ENCODE measurements at regions not wholly inside any gene's neighbourhood (a gene's known extent, or its start where the extent isn't known, plus 50 kb on each side); places are given as distances from the start of the nearest gene placed in this dataset.
A peak's percentile ranks its signal among the peaks of the same experiment; 100 is the strongest.
"Not testable (repeated sequence)": the region's sequence is repeated elsewhere in the genome, so short reads cannot be mapped to it uniquely, and the experiment has no call there.

GRCh38 chr9:135360617-135361016 is 119.0 kb upstream of the PPP1R26 start:
- Histone ChIP-seq H3K27me3 (ENCODE audit: control insufficient read depth, insufficient read depth, low read length) (no peaks in the 10 kb centered on the region), H3K4me3 (ENCODE audit: low read depth, low read length) (no peak overlapping the region), H3K9me3 (ENCODE audit: control insufficient read depth in 2 of 2, low read length in 2 of 2) (no peaks in the 10 kb centered on the region), H3K4me1 (ENCODE audit: control insufficient read depth, insufficient read depth, low read length, poor library complexity, severe bottlenecking) (peaks cover 7% of the 10 kb centered on the region), H3K36me3 (ENCODE audit: control insufficient read depth, insufficient read depth, low read length) (no peaks in the 10 kb centered on the region), H3K27ac (ENCODE audit: insufficient read depth, low read length, poor library complexity, severe bottlenecking) (no peak overlapping the region)
- ATAC-seq (ENCODE audit: low read depth in 2 of 2) (no peak), DNase-seq (no peak)
- Mint-ChIP-seq H3K4me3 (no peak overlapping the region), H3K27me3 (peaks cover 4% of the 10 kb centered on the region), H3K27ac (peak overlapping the region in 1 of 3 donors; percentile 41), H3K9me3 (peaks cover 0 to 5% (median 0%) of the 10 kb centered on the region in 7 donors), H3K36me3 (no peaks in the 10 kb centered on the region), H3K4me1 (peaks cover 0 to 10% (median 5%) of the 10 kb centered on the region in 4 donors)

DNA sequence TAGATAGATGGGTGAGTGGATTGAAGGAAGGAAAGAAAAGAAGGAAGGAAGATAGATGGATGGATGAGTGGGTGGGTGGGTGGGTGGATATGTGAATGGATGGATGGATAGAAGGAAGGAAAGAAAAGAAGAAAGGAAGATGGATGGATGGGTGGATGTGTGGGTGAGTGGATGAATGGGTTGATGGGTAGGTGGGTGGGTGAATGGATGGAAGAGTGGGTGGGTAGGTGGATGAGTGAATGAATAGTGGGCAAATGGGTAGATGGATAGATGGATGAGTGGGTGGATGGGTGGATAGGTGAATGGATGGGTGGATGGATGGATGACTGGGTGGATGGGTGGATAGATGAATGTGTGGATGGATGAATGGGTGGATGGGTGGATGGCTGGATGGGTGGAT is 117.9 kb upstream of the PPP1R26 start:
- H3K4me1 ChIP-seq (ENCODE audit: control insufficient read depth, insufficient read depth, low read length, poor library complexity, severe bottlenecking); H3K36me3 ChIP-seq (ENCODE audit: control insufficient read depth, insufficient read depth, low read length); H3K36me3 Mint-ChIP-seq; H3K4me3 Mint-ChIP-seq; H3K4me3 ChIP-seq (ENCODE audit: low read depth, low read length); H3K27me3 ChIP-seq (ENCODE audit: control insufficient read depth, insufficient read depth, low read length); H3K27ac ChIP-seq (ENCODE audit: insufficient read depth, low read length, poor library complexity, severe bottlenecking); H3K27me3 Mint-ChIP-seq; H3K4me1 Mint-ChIP-seq; H3K9me3 Mint-ChIP-seq; DNase-seq; H3K27ac Mint-ChIP-seq; ATAC-seq (ENCODE audit: low read depth in 2 of 2); H3K9me3 ChIP-seq (ENCODE audit: control insufficient read depth in 2 of 2, low read length in 2 of 2): not testable (repeated sequence)

DNA sequence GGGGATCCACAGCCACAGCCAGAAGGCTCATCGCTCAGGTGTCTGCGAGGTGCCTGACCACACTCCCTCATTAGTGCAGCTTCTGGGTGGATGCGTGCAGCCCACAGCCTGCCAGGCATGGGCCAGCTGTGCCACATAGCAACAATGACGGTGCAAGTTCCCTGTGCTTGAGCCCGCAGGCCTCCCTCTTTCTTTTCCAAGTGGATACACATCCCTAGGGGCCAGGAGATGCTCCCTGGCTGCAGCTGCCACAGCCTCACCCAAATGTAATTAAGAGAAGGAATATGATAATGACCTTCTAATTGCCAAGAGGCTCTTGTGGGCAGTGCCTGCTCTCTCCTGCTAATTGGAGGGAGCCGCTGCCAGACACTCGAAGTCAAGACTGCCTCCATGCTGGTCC is 116.0 kb upstream of the PPP1R26 start:
- Mint-ChIP-seq H3K27me3 (peaks cover 10% of the 10 kb centered on the region), H3K36me3 (no peaks in the 10 kb centered on the region), H3K27ac (no peak overlapping the region), H3K4me1 (peaks cover 0 to 10% (median 5%) of the 10 kb centered on the region in 4 donors), H3K4me3 (no peak overlapping the region), H3K9me3 (peaks cover 0 to 5% (median 0%) of the 10 kb centered on the region in 7 donors)
- Histone ChIP-seq H3K36me3 (ENCODE audit: control insufficient read depth, insufficient read depth, low read length) (no peaks in the 10 kb centered on the region), H3K9me3 (ENCODE audit: control insufficient read depth in 2 of 2, low read length in 2 of 2) (no peaks in the 10 kb centered on the region), H3K27me3 (ENCODE audit: control insufficient read depth, insufficient read depth, low read length) (no peaks in the 10 kb centered on the region), H3K4me3 (ENCODE audit: low read depth, low read length) (no peak overlapping the region), H3K4me1 (ENCODE audit: control insufficient read depth, insufficient read depth, low read length, poor library complexity, severe bottlenecking) (peaks cover 7% of the 10 kb centered on the region), H3K27ac (ENCODE audit: insufficient read depth, low read length, poor library complexity, severe bottlenecking) (no peak overlapping the region)
- ATAC-seq (ENCODE audit: low read depth in 2 of 2): no peak
- DNase-seq: no peak

GRCh38 chr9:135365013-135365768 is 114.4 kb upstream of the PPP1R26 start:
- H3K27ac Mint-ChIP-seq: no peak overlapping the region
- no peak overlapping the region for H3K4me3 Mint-ChIP-seq
- H3K4me1 Mint-ChIP-seq: peaks cover 0 to 8% (median under 1%) of the 10 kb centered on the region in 4 donors
- Histone ChIP-seq H3K36me3 (ENCODE audit: control insufficient read depth, insufficient read depth, low read length) (no peaks in the 10 kb centered on the region), H3K27me3 (ENCODE audit: control insufficient read depth, insufficient read depth, low read length) (no peaks in the 10 kb centered on the region), H3K27ac (ENCODE audit: insufficient read depth, low read length, poor library complexity, severe bottlenecking) (no peak overlapping the region), H3K4me3 (ENCODE audit: low read depth, low read length) (no peak overlapping the region), H3K9me3 (ENCODE audit: control insufficient read depth in 2 of 2, low read length in 2 of 2) (no peaks in the 10 kb centered on the region), H3K4me1 (ENCODE audit: control insufficient read depth, insufficient read depth, low read length, poor library complexity, severe bottlenecking) (peaks cover under 1% of the 10 kb centered on the region)
- no peak for DNase-seq
- H3K27me3 Mint-ChIP-seq: peaks cover 10% of the 10 kb centered on the region
- H3K9me3 Mint-ChIP-seq: peaks cover 0 to 5% (median 0%) of the 10 kb centered on the region in 7 donors
- H3K36me3 Mint-ChIP-seq: no peaks in the 10 kb centered on the region
- ATAC-seq (ENCODE audit: low read depth in 2 of 2): no peak

- H3K4me3 Mint-ChIP-seq: no peak overlapping the region
- no peaks in the 10 kb centered on the region for H3K27me3 ChIP-seq (ENCODE audit: control insufficient read depth, insufficient read depth, low read length)
- H3K4me3 ChIP-seq (ENCODE audit: low read depth, low read length): no peak overlapping the region
- no peaks in the 10 kb centered on the region for H3K4me1 Mint-ChIP-seq
- no peaks in the 10 kb centered on the region for H3K36me3 Mint-ChIP-seq
- H3K9me3 ChIP-seq (ENCODE audit: control insufficient read depth in 2 of 2, low read length in 2 of 2): no peaks in the 10 kb centered on the region
- no peaks in the 10 kb centered on the region for H3K4me1 ChIP-seq (ENCODE audit: control insufficient read depth, insufficient read depth, low read length, poor library complexity, severe bottlenecking)
- DNase-seq (no peak), ATAC-seq (ENCODE audit: low read depth in 2 of 2) (no peak)
- peaks cover 6% of the 10 kb centered on the region for H3K27me3 Mint-ChIP-seq
- peaks cover 0 to 5% (median 0%) of the 10 kb centered on the region in 7 donors for H3K9me3 Mint-ChIP-seq
- H3K27ac ChIP-seq (ENCODE audit: insufficient read depth, low read length, poor library complexity, severe bottlenecking): no peak overlapping the region
- H3K27ac Mint-ChIP-seq: peak overlapping the region in 1 of 3 donors; percentile 60
- no peaks in the 10 kb centered on the region for H3K36me3 ChIP-seq (ENCODE audit: control insufficient read depth, insufficient read depth, low read length)
These were observed 113.5 kb upstream of the PPP1R26 start for GRCh38 chr9:135366104-135366503.

GRCh38 chr9:135369412-135369990 is 110.1 kb upstream of the PPP1R26 start:
- H3K9me3 Mint-ChIP-seq: no peaks in the 10 kb centered on the region
- Histone ChIP-seq H3K4me3 (ENCODE audit: low read depth, low read length) (no peak overlapping the region), H3K4me1 (ENCODE audit: control insufficient read depth, insufficient read depth, low read length, poor library complexity, severe bottlenecking) (no peaks in the 10 kb centered on the region), H3K9me3 (ENCODE audit: control insufficient read depth in 2 of 2, low read length in 2 of 2) (no peaks in the 10 kb centered on the region), H3K36me3 (ENCODE audit: control insufficient read depth, insufficient read depth, low read length) (no peaks in the 10 kb centered on the region), H3K27me3 (ENCODE audit: control insufficient read depth, insufficient read depth, low read length) (no peaks in the 10 kb centered on the region), H3K27ac (ENCODE audit: insufficient read depth, low read length, poor library complexity, severe bottlenecking) (no peak overlapping the region)
- peaks cover 6% of the 10 kb centered on the region for H3K27me3 Mint-ChIP-seq
- H3K4me1 Mint-ChIP-seq: no peaks in the 10 kb centered on the region
- no peak overlapping the region for H3K4me3 Mint-ChIP-seq
- H3K27ac Mint-ChIP-seq: no peak overlapping the region
- no peak for ATAC-seq (ENCODE audit: low read depth in 2 of 2)
- no peak for DNase-seq
- H3K36me3 Mint-ChIP-seq: no peaks in the 10 kb centered on the region

- no peak for DNase-seq
- no peaks in the 10 kb centered on the region for H3K9me3 Mint-ChIP-seq
- ATAC-seq (ENCODE audit: low read depth in 2 of 2): no peak
- no peaks in the 10 kb centered on the region for H3K9me3 ChIP-seq (ENCODE audit: control insufficient read depth in 2 of 2, low read length in 2 of 2)
- no peaks in the 10 kb centered on the region for H3K36me3 Mint-ChIP-seq
- no peaks in the 10 kb centered on the region for H3K4me1 Mint-ChIP-seq
- H3K4me3 Mint-ChIP-seq: no peak overlapping the region
- no peak overlapping the region for H3K4me3 ChIP-seq (ENCODE audit: low read depth, low read length)
- H3K27me3 Mint-ChIP-seq: peaks cover 8% of the 10 kb centered on the region
- no peak overlapping the region for H3K27ac Mint-ChIP-seq
- no peaks in the 10 kb centered on the region for H3K4me1 ChIP-seq (ENCODE audit: control insufficient read depth, insufficient read depth, low read length, poor library complexity, severe bottlenecking)
- no peaks in the 10 kb centered on the region for H3K36me3 ChIP-seq (ENCODE audit: control insufficient read depth, insufficient read depth, low read length)
- no peak overlapping the region for H3K27ac ChIP-seq (ENCODE audit: insufficient read depth, low read length, poor library complexity, severe bottlenecking)
- no peaks in the 10 kb centered on the region for H3K27me3 ChIP-seq (ENCODE audit: control insufficient read depth, insufficient read depth, low read length)
These were observed 108.9 kb upstream of the PPP1R26 start for GRCh38 chr9:135370411-135371375.
